Common myeloid progenitor, CD34-positive (primary cell): ENCODE measurements at regions not wholly inside any gene's neighbourhood (a gene's known extent, or its start where the extent isn't known, plus 50 kb on each side); places are given as distances from the start of the nearest gene placed in this dataset.

ENCODE experiments used
- CTCF ChIA-PET: fragments of 350-600 bp; sonication (Branson Sonifier 250); formaldehyde crosslinking; loops from one replicate; lab custom pipeline; 2021; ENCODE audit warnings: antibody characterized with exemption; lab: Charles Lee
- POLR2A ChIA-PET: fragments of 350-600 bp; sonication (Branson Sonifier 250); formaldehyde crosslinking; loops from one replicate; lab custom pipeline; 2021; ENCODE audit warnings: antibody characterized with exemption; lab: Charles Lee
- DNase-seq, 3 donors: peaks; one replicate each; pipeline versions ENCODE4 v3.0.0 to v3.0.0-alpha.2; 2013
- H3K27ac ChIP-seq, 2 experiments: 1 replicate in 1 of 2; 2 replicates in 1 of 2; pipeline ENCODE4 v1.7.0; 2013; ENCODE audit warnings: inconsistent platforms in 2 of 2, low read length in 2 of 2, mild to moderate bottlenecking in 2 of 2, low read depth in 1 of 2, moderate library complexity in 1 of 2; ENCODE audit not compliant: severe bottlenecking in 2 of 2, insufficient read depth in 1 of 2, poor library complexity in 1 of 2
- H3K27me3 ChIP-seq, 5 experiments: replicated peaks in 2 of 5; 1 replicate in 3 of 5; 2 replicates in 2 of 5; pipeline versions ENCODE4 v1.6.1 to v1.7.0; 2013; ENCODE audit warnings: low read length in 4 of 5, mild to moderate bottlenecking in 2 of 5, moderate library complexity in 2 of 5, inconsistent platforms in 1 of 5; ENCODE audit not compliant: insufficient read depth in 5 of 5, control insufficient read depth in 4 of 5
- H3K36me3 ChIP-seq, 4 experiments: 1 replicate in 2 of 4; 2 replicates in 2 of 4; pipeline versions ENCODE4 v1.6.1 to v1.7.0; 2013; ENCODE audit warnings: low read length in 3 of 4, control low read depth in 1 of 4, mild to moderate bottlenecking in 1 of 4; ENCODE audit not compliant: control insufficient read depth in 4 of 4, insufficient read depth in 4 of 4
- H3K4me1 ChIP-seq, 4 experiments: 1 replicate in 3 of 4; 2 replicates in 1 of 4; pipeline versions ENCODE4 v1.6.1 to v1.7.1; 2013; ENCODE audit warnings: low read length in 3 of 4, mild to moderate bottlenecking in 3 of 4, control low read depth in 1 of 4, inconsistent platforms in 1 of 4, moderate library complexity in 1 of 4; ENCODE audit not compliant: control insufficient read depth in 4 of 4, insufficient read depth in 4 of 4; ENCODE audit errors: control extremely low read depth in 1 of 4
- H3K4me3 ChIP-seq, 7 experiments: 1 replicate in 4 of 7; 2 replicates in 3 of 7; pipeline versions ENCODE4 v1.5.1 to v1.7.0; 2013; ENCODE audit warnings: mild to moderate bottlenecking in 7 of 7, low read length in 6 of 7, moderate library complexity in 6 of 7, inconsistent platforms in 2 of 7, low read depth in 2 of 7, control low read depth in 1 of 7; ENCODE audit not compliant: insufficient read depth in 4 of 7, control insufficient read depth in 1 of 7; ENCODE audit errors: extremely low read depth in 1 of 7
- H3K9me3 ChIP-seq, 5 experiments: 1 replicate in 4 of 5; 2 replicates in 1 of 5; pipeline versions ENCODE4 v1.6.1 to v1.7.1; 2013; ENCODE audit warnings: low read length in 4 of 5, mild to moderate bottlenecking in 2 of 5, inconsistent platforms in 1 of 5, low read depth in 1 of 5, moderate library complexity in 1 of 5; ENCODE audit not compliant: control insufficient read depth in 4 of 5, insufficient read depth in 2 of 5; ENCODE audit errors: control extremely low read depth in 1 of 5
- WGBS: methylation state at CpG from one replicate; pipeline ENCODE4 v1.1.5; 2013; ENCODE audit not compliant: insufficient coverage; 5-methylcytosine and 5-hydroxymethylcytosine counted together

DNA sequence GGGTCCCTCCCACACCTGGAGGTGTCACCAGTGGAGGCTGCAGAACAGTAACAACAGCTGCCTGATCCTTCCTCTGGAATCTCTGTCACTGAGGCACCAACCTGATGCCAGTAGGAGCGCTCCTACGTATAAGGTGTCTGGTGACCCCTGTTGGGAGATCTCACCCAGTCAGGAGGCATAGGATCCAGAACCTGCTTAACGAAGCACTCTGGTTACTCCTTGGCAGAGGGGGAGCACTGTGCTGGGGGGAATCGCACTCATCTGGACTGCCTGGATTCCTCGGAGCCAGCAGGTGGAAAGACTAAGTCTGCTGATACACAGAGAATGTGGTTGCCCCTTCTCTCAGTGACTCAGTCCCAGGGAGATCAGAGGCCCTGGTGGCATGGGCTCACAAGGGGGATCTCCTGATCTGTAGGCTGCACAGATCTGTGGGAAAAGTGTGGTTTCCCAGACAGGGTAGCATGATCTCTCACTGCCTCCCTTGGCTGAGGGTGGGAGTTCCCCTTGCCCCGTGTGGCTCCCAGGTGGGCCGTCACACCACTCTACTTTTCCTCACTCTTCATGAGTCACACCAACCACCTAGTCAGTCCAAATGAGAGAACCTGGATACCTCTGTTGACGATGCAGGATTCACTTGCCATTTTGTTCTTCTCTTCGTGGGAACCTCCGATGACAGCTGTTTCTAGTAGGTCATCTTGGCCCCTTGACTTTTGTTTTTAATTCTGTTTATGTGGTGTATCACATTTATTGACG is 305.9 kb downstream of the IDS start:
- Histone ChIP-seq H3K4me3 (no peak overlapping the region), H3K9me3 (peaks cover 0 to 2% (median 0%) of the 10 kb centered on the region in 5 experiments), H3K4me1 (no peaks in the 10 kb centered on the region), H3K27me3 (no peaks in the 10 kb centered on the region), H3K36me3 (no peaks in the 10 kb centered on the region), H3K27ac (no peak overlapping the region)
- ChIA-PET POLR2A (no interaction called here), CTCF (no interaction called here)
- DNase-seq: no peak
- WGBS: 85% methylated on average over 7 of the region's 11 CpGs

GRCh38 chrX:149185087-149185486 is 320.0 kb downstream of the IDS start:
- Histone ChIP-seq H3K27ac (no peak overlapping the region), H3K4me1 (no peaks in the 10 kb centered on the region), H3K27me3 (no peaks in the 10 kb centered on the region), H3K36me3 (no peaks in the 10 kb centered on the region), H3K4me3 (no peak overlapping the region), H3K9me3 (no peaks in the 10 kb centered on the region)
- DNase-seq: no peak
- 40% methylated on average over 1 of the region's 2 CpGs for WGBS
- CTCF ChIA-PET: no interaction called here
- POLR2A ChIA-PET: no interaction called here

GRCh38 chrX:149161435-149162088 is 343.5 kb downstream of the IDS start:
- H3K4me3 ChIP-seq: no peak overlapping the region
- no peaks in the 10 kb centered on the region for H3K36me3 ChIP-seq
- no peaks in the 10 kb centered on the region for H3K4me1 ChIP-seq
- peaks cover 0 to 2% (median 0%) of the 10 kb centered on the region in 5 experiments for H3K9me3 ChIP-seq
- ChIA-PET CTCF (no interaction called here), POLR2A (no interaction called here)
- H3K27me3 ChIP-seq: no peaks in the 10 kb centered on the region
- DNase-seq: no peak
- WGBS: 88% methylated on average over 2 of the region's 2 CpGs
- H3K27ac ChIP-seq: no peak overlapping the region

GRCh38 chrX:149157976-149158375 is 347.1 kb downstream of the IDS start:
- ChIA-PET POLR2A (no interaction called here), CTCF (no interaction called here)
- Histone ChIP-seq H3K27me3 (no peaks in the 10 kb centered on the region), H3K4me1 (no peaks in the 10 kb centered on the region), H3K27ac (no peak overlapping the region), H3K36me3 (no peaks in the 10 kb centered on the region), H3K4me3 (no peak overlapping the region), H3K9me3 (peaks cover 0 to 2% (median 0%) of the 10 kb centered on the region in 5 experiments)
- WGBS: 100% methylated on average over 1 of the region's 1 CpG
- no peak for DNase-seq

- no peak overlapping the region for H3K4me3 ChIP-seq
- H3K36me3 ChIP-seq: no peaks in the 10 kb centered on the region
- ChIA-PET POLR2A (no interaction called here), CTCF (no interaction called here)
- peaks cover 0 to 4% (median 0%) of the 10 kb centered on the region in 5 experiments for H3K27me3 ChIP-seq
- WGBS: no CpG with 5 or more reads among the region's 3 CpGs
- peaks cover 0 to 2% (median 0%) of the 10 kb centered on the region in 5 experiments for H3K9me3 ChIP-seq
- no peaks in the 10 kb centered on the region for H3K4me1 ChIP-seq
- no peak for DNase-seq
- no peak overlapping the region for H3K27ac ChIP-seq
These were observed 352.2 kb downstream of the IDS start for GRCh38 chrX:149152941-149153340.

DNA sequence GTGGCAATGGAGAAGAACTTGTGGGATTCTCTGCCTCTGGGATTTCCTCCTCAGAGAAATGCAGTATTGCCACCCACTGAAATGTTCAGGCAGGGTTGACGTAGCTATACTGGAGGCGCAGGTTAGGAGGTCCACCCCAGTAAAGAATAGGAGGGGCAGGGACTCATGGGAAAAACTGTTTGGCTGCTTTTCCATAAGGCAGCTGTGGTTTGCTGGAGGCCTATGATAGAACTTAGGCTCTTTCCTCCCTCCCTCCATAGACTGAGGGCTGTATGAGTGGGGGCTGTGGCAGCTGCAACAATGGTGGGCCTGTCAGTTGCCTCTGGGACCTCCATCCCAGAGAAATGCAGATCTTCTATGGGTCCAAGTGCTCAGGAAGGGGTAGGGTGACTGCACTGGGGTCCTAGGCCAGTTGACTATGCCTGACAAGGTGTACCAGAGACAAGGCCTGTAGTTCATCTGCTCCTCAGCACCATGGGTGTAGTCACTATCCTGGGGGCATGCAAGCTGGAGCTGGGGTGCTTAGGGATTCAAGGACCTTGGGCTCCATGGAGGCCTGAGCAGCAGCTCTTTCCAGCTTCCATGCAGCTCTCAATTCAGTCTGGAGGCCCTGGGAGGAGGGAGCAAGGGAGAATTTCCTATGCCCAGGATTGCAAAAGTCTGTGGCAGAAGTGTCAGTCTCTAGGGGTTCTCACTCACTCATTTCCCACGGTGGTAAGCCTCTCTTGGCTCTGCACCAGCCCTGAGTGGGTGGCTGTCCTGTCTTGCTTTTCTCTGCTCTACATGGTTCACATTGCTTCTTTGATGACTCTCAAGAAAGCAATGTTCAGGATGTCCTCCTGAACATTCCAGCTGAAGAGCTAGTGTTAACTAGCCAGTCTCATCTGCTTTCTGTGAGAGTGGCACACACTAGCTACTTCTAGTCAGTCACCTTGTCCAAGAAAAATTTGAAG is 353.0 kb downstream of the IDS start:
- H3K9me3 ChIP-seq: peaks cover 0 to 2% (median 0%) of the 10 kb centered on the region in 5 experiments
- H3K27me3 ChIP-seq: peaks cover 0 to 4% (median 0%) of the 10 kb centered on the region in 5 experiments
- POLR2A ChIA-PET: no interaction called here
- DNase-seq: no peak
- WGBS: 56% methylated on average over 2 of the region's 3 CpGs
- no peaks in the 10 kb centered on the region for H3K36me3 ChIP-seq
- no peak overlapping the region for H3K27ac ChIP-seq
- no peak overlapping the region for H3K4me3 ChIP-seq
- no peaks in the 10 kb centered on the region for H3K4me1 ChIP-seq
- CTCF ChIA-PET: no interaction called here
